H1 (cell line): ENCODE measurements at regions not wholly inside any gene's neighbourhood (a gene's known extent, or its start where the extent isn't known, plus 50 kb on each side); places are given as distances from the start of the nearest gene placed in this dataset.

Source experiments
- CTCF ChIA-PET: fragments of 300-600 bp; sonication (Branson Sonifier 250); formaldehyde crosslinking; loops from one replicate; lab custom pipeline; 2021; ENCODE audit not compliant: partially characterized antibody; lab: Charles Lee
- POLR2A ChIA-PET: fragments of 300-600 bp; sonication (Branson Sonifier 250); formaldehyde crosslinking; loops from one replicate; lab custom pipeline; 2021; ENCODE audit warnings: inconsistent platforms; ENCODE audit not compliant: partially characterized antibody; lab: Charles Lee
- DNase-seq, 2 experiments: peaks; one replicate each; pipeline versions ENCODE4 v3.0.0 to v3.0.0-alpha.2; 2010 to 2022; ENCODE audit warnings: low spot score in 2 of 2, low read depth in 1 of 2, mixed read lengths in 1 of 2
- FAIRE-seq: peaks from 2 replicates; lab custom pipeline; 2011; peaks lifted over from hg19 to GRCh38; lab: Jason Lieb, UNC
- H2AFZ ChIP-seq: 2 replicates; pipeline ENCODE4 v1.8.1; 2012; ENCODE audit warnings: low read length, inconsistent platforms
- H2AK5ac ChIP-seq: 2 replicates; pipeline ENCODE4 v1.6.1; 2013; ENCODE audit warnings: low read depth, low read length
- H2BK120ac ChIP-seq: replicated peaks from 2 replicates; pipeline ENCODE3; 2013; ENCODE audit warnings: low read depth, low read length, inconsistent platforms
- H2BK12ac ChIP-seq: 2 replicates; pipeline ENCODE4 v1.6.1; 2013; ENCODE audit warnings: low read depth, low read length
- H2BK15ac ChIP-seq: 2 replicates; pipeline ENCODE4 v1.6.1; 2013; ENCODE audit warnings: low read length
- H2BK20ac ChIP-seq: 2 replicates; pipeline ENCODE4 v1.6.1; 2013; ENCODE audit warnings: low read length
- H2BK5ac ChIP-seq: 2 replicates; pipeline ENCODE4 v1.6.1; 2013; ENCODE audit warnings: low read depth, low read length
- H3K14ac ChIP-seq: 2 replicates; pipeline ENCODE4 v1.6.1; 2013; ENCODE audit warnings: inconsistent platforms; ENCODE audit not compliant: insufficient read length
- H3K18ac ChIP-seq: 2 replicates; pipeline ENCODE4 v1.6.1; 2013; ENCODE audit warnings: low read length; ENCODE audit errors: extremely low read depth
- H3K23ac ChIP-seq: 2 replicates; pipeline ENCODE4 v1.6.1; 2013; ENCODE audit warnings: inconsistent platforms; ENCODE audit not compliant: insufficient read length
- H3K23me2 ChIP-seq: 2 replicates; pipeline ENCODE4 v1.6.1; 2013; ENCODE audit warnings: low read depth, low read length
- H3K27ac ChIP-seq: 2 replicates; pipeline ENCODE4 v1.6.1; 2011; ENCODE audit warnings: low read depth, low read length, inconsistent platforms
- H3K27me3 ChIP-seq, 4 experiments: replicated peaks in 1 of 4; 1 replicate in 1 of 4; 2 replicates in 3 of 4; pipeline versions ENCODE4 v1.6.1 to v1.8.1; 2011 to 2013; ENCODE audit warnings: low read length in 3 of 4, mild to moderate bottlenecking in 3 of 4, inconsistent platforms in 2 of 4, mixed read lengths in 2 of 4, moderate library complexity in 1 of 4; ENCODE audit not compliant: control insufficient read depth in 3 of 4, insufficient read depth in 3 of 4; ENCODE audit errors: extremely low read depth in 1 of 4
- H3K36me3 ChIP-seq, 4 experiments: 2 replicates each; pipeline versions ENCODE4 v1.6.1 to v1.8.1; 2011 to 2013; ENCODE audit warnings: mild to moderate bottlenecking in 4 of 4, low read length in 3 of 4, moderate library complexity in 2 of 4, control low read depth in 1 of 4, inconsistent platforms in 1 of 4; ENCODE audit not compliant: insufficient read depth in 4 of 4, control insufficient read depth in 2 of 4
- H3K4ac ChIP-seq: replicated peaks from 2 replicates; pipeline ENCODE3; 2013; ENCODE audit warnings: low read length, low read depth, mixed read lengths, inconsistent platforms; ENCODE audit not compliant: insufficient read length
- H3K4me1 ChIP-seq, 4 experiments: replicated peaks in 1 of 4; 1 replicate in 1 of 4; 2 replicates in 3 of 4; pipeline versions ENCODE4 v1.6.1 to v1.8.1; 2011 to 2013; ENCODE audit warnings: low read length in 3 of 4, inconsistent platforms in 2 of 4, mixed read lengths in 1 of 4; ENCODE audit not compliant: insufficient read depth in 4 of 4, control insufficient read depth in 3 of 4
- H3K4me2 ChIP-seq, 2 experiments: 2 replicates each; pipeline versions ENCODE4 v1.6.1 to v1.8.1; 2011 to 2013; ENCODE audit warnings: low read depth in 2 of 2, low read length in 2 of 2, control low read depth in 1 of 2, inconsistent platforms in 1 of 2, mild to moderate bottlenecking in 1 of 2; ENCODE audit not compliant: insufficient read depth in 1 of 2
- H3K4me3 ChIP-seq, 4 experiments: fragments of 200-600, 300-600 bp in 1 of 4; sonication (generic), shearing (Covaris generic), sonication (Bioruptor Twin) in 1 of 4; 2 replicates each; pipeline versions ENCODE4 v1.5.1 to v1.8.1; 2011 to 2016; ENCODE audit warnings: low read length in 4 of 4, low read depth in 3 of 4, control low read depth in 2 of 4, inconsistent platforms in 2 of 4, mild to moderate bottlenecking in 2 of 4, mixed read lengths in 1 of 4, moderate library complexity in 1 of 4; ENCODE audit not compliant: insufficient read depth in 2 of 4; ENCODE audit errors: extremely low read depth in 1 of 4
- H3K56ac ChIP-seq: replicated peaks from 2 replicates; pipeline ENCODE3; 2013; ENCODE audit warnings: low read depth, mild to moderate bottlenecking, mixed read lengths, low read length, inconsistent platforms; ENCODE audit not compliant: insufficient read length
- H3K79me1 ChIP-seq: 2 replicates; pipeline ENCODE4 v1.6.1; 2013; ENCODE audit warnings: low read depth, low read length, control low read depth
- H3K79me2 ChIP-seq, 2 experiments: 2 replicates each; pipeline versions ENCODE4 v1.6.1 to v1.8.1; 2012 to 2013; ENCODE audit warnings: low read length in 2 of 2, mild to moderate bottlenecking in 2 of 2, inconsistent platforms in 1 of 2; ENCODE audit not compliant: insufficient read depth in 2 of 2, control insufficient read depth in 1 of 2
- H3K9ac ChIP-seq, 4 experiments: replicated peaks in 1 of 4; 1 replicate in 1 of 4; 2 replicates in 3 of 4; pipeline versions ENCODE4 v1.6.1 to v1.8.1; 2011 to 2013; ENCODE audit warnings: low read depth in 3 of 4, low read length in 3 of 4, control low read depth in 2 of 4, mild to moderate bottlenecking in 2 of 4, moderate library complexity in 2 of 4, inconsistent platforms in 1 of 4; ENCODE audit errors: extremely low read depth in 1 of 4
- H3K9me3 ChIP-seq, 2 experiments: 2 replicates each; pipeline versions ENCODE4 v1.6.1 to v1.8.1; 2012 to 2013; ENCODE audit warnings: mild to moderate bottlenecking in 2 of 2, moderate library complexity in 2 of 2, control low read depth in 1 of 2, inconsistent platforms in 1 of 2, low read depth in 1 of 2, low read length in 1 of 2, mixed read lengths in 1 of 2; ENCODE audit not compliant: insufficient read depth in 2 of 2
- H4K20me1 ChIP-seq, 2 experiments: replicated peaks in 1 of 2; 2 replicates each; pipeline versions ENCODE3 to v1.8.1; 2011 to 2013; ENCODE audit warnings: inconsistent platforms in 2 of 2, low read length in 2 of 2, mild to moderate bottlenecking in 1 of 2; ENCODE audit not compliant: insufficient read depth in 2 of 2, control insufficient read depth in 1 of 2
- H4K5ac ChIP-seq: 2 replicates; pipeline ENCODE4 v1.6.1; 2013; ENCODE audit warnings: low read length, low read depth, mixed read lengths, inconsistent platforms; ENCODE audit not compliant: insufficient read length
- H4K8ac ChIP-seq: 2 replicates; pipeline ENCODE4 v1.8.0; 2013; ENCODE audit warnings: mild to moderate bottlenecking, moderate library complexity, low read length, inconsistent platforms; ENCODE audit not compliant: insufficient read depth; ENCODE audit errors: extremely low read depth
- H4K91ac ChIP-seq: replicated peaks from 2 replicates; pipeline ENCODE3; 2013; ENCODE audit warnings: low read length, mixed read lengths, inconsistent platforms; ENCODE audit not compliant: insufficient read length
- ATF3 ChIP-seq: IDR thresholded peaks from 2 replicates; pipeline ENCODE4 v1.6.1; 2011; ENCODE audit warnings: low read depth, mild to moderate bottlenecking, low read length; ENCODE audit not compliant: insufficient read depth
- BCL11A ChIP-seq, 2 experiments: IDR thresholded peaks; one replicate each; pipeline ENCODE4 v1.6.1; 2011; ENCODE audit warnings: low read depth in 2 of 2, low read length in 2 of 2, mild to moderate bottlenecking in 2 of 2
- BRCA1 ChIP-seq: IDR thresholded peaks from 2 replicates; pipeline ENCODE4 v1.6.1; 2012; ENCODE audit warnings: low read depth, low read length, improper control_type of control experiment
- CHD1 ChIP-seq: IDR thresholded peaks from 2 replicates; pipeline ENCODE4 v1.6.1; 2012; ENCODE audit warnings: low read depth, low read length, improper control_type of control experiment
- CTBP2 ChIP-seq: IDR thresholded peaks from 2 replicates; pipeline ENCODE4 v1.7.0; 2011; ENCODE audit warnings: borderline replicate concordance, mild to moderate bottlenecking, moderate library complexity, mixed read lengths, low read length; ENCODE audit not compliant: insufficient read depth, insufficient read length
- EP300 ChIP-seq, 2 experiments: IDR thresholded peaks; 1 replicate in 1 of 2; 2 replicates in 1 of 2; pipeline ENCODE4 v1.6.1; 2011 to 2012; ENCODE audit warnings: low read depth in 2 of 2, low read length in 2 of 2, mild to moderate bottlenecking in 2 of 2, borderline replicate concordance in 1 of 2, inconsistent platforms in 1 of 2, moderate library complexity in 1 of 2
- HDAC6 ChIP-seq: IDR thresholded peaks from one replicate; pipeline ENCODE4 v1.7.1; 2012; ENCODE audit warnings: low read depth, mild to moderate bottlenecking, inconsistent platforms, low read length, moderate library complexity
- KDM1A ChIP-seq: fragments of 200-600, 300-600 bp; sonication (generic); IDR thresholded peaks from 2 replicates; pipeline ENCODE4 v1.7.1; 2016; ENCODE audit warnings: mild to moderate bottlenecking, low read length, borderline replicate concordance
- RBBP5 ChIP-seq: IDR thresholded peaks from 2 replicates; pipeline ENCODE4 v1.7.1; 2012; ENCODE audit warnings: low read depth, mild to moderate bottlenecking, inconsistent platforms, low read length, moderate library complexity, borderline replicate concordance
- RFX5 ChIP-seq: IDR thresholded peaks from 2 replicates; pipeline ENCODE4 v1.6.1; 2011; ENCODE audit warnings: low read depth, low read length, improper control_type of control experiment, borderline replicate concordance
- SAP30 ChIP-seq: fragments of 300-600 bp; sonication (generic); IDR thresholded peaks from 2 replicates; pipeline ENCODE4 v1.7.1; 2012; ENCODE audit warnings: low read length, moderate library complexity, mild to moderate bottlenecking, inconsistent platforms; ENCODE audit not compliant: insufficient read depth, insufficient replicate concordance
- SP2 ChIP-seq: IDR thresholded peaks from 2 replicates; pipeline ENCODE4 v1.6.1; 2012; ENCODE audit warnings: mild to moderate bottlenecking, low read length, inconsistent platforms
- TEAD4 ChIP-seq: IDR thresholded peaks from 2 replicates; pipeline ENCODE4 v1.6.1; 2012; ENCODE audit warnings: low read depth, low read length, inconsistent platforms, mixed read lengths
- WGBS, 2 experiments: shearing (Covaris generic) in 1 of 2; methylation state at CpG; one replicate each; pipeline versions ENCODE4 v1.1.6 to v1.1.7; 2013 to 2015; ENCODE audit warnings: low lambda C conversion rate in 2 of 2, mixed read lengths in 2 of 2, inconsistent platforms in 1 of 2, low coverage in 1 of 2, missing lambda C conversion rate in 1 of 2; ENCODE audit not compliant: insufficient replicate concordance in 2 of 2, insufficient coverage in 1 of 2, insufficient read length in 1 of 2; ENCODE audit errors: extremely low coverage in 1 of 2, missing lambda C conversion rate in 1 of 2; 5-methylcytosine and 5-hydroxymethylcytosine counted together

- no peaks in the 10 kb centered on the region; a peak in 1 of 7 replicates for H3K27me3 ChIP-seq
- H3K79me2 ChIP-seq = no peaks in the 10 kb centered on the region
- H3K9ac ChIP-seq = no peak overlapping the region
- no peaks in the 10 kb centered on the region for H3K23me2 ChIP-seq
- no peak overlapping the region for H3K23ac ChIP-seq
- DNase-seq (no peak), FAIRE-seq (no peak)
- no peak overlapping the region for H3K4me2 ChIP-seq
- no peak overlapping the region for H3K27ac ChIP-seq
- H3K4ac ChIP-seq = no peak overlapping the region
- no peak overlapping the region for H2BK120ac ChIP-seq
- H4K91ac ChIP-seq = no peak overlapping the region
- no peaks in the 10 kb centered on the region for H3K79me1 ChIP-seq
- H4K20me1 ChIP-seq = no peaks in the 10 kb centered on the region
- peaks cover 0 to 10% (median 7%) of the 10 kb centered on the region in 4 experiments; a peak in 6 of 7 replicates for H3K4me1 ChIP-seq
- H3K9me3 ChIP-seq = no peaks in the 10 kb centered on the region; a peak in 1 of 4 replicates
- H3K56ac ChIP-seq = no peak overlapping the region
- ChIA-PET CTCF (interaction anchor here (4.3 kb wide), 1 partner anchor 10 kb away, joined by 20 read pairs; no protein-coding TSS in a partner anchor), POLR2A (no interaction called here)
- H2BK12ac ChIP-seq = peak overlapping the region; percentile 43; the same call in 1 of the 2 replicates
- no peak overlapping the region for H3K18ac ChIP-seq
- no peak overlapping the region for H2AFZ ChIP-seq
- H2BK15ac ChIP-seq = no peak overlapping the region
- H3K14ac ChIP-seq = no peak overlapping the region
- no peak overlapping the region for H4K5ac ChIP-seq
- H4K8ac ChIP-seq = no peak overlapping the region
- no peak overlapping the region for H2BK20ac ChIP-seq
- 89% methylated on average over 7 of the region's 7 CpGs; no CpG with 5 or more reads in 1 of the 2 experiments for WGBS, 2 experiments
- H2AK5ac ChIP-seq = no peak overlapping the region
- H3K4me3 ChIP-seq = no peak overlapping the region
- no peak overlapping the region for H2BK5ac ChIP-seq
- no peaks in the 10 kb centered on the region for H3K36me3 ChIP-seq
- no peak for TF ChIP-seq CHD1
- no peak for TF ChIP-seq SAP30
- TF ChIP-seq SP2 = no peak
- no peak for TF ChIP-seq EP300 (IDR thresholded peaks at IDR 0.05; ENCODE audit: borderline replicate concordance in 1 of 2, low read depth in 2 of 2, low read length in 2 of 2)
- TF ChIP-seq RFX5 = no peak
- TF ChIP-seq KDM1A = no peak
- no peak for TF ChIP-seq CTBP2
- TF ChIP-seq RBBP5 = no peak
- TF ChIP-seq HDAC6 = no peak
- TF ChIP-seq BRCA1 = no peak
- TF ChIP-seq TEAD4 = no peak
- no peak for TF ChIP-seq BCL11A (IDR thresholded peaks at IDR 0.05; ENCODE audit: low read depth in 2 of 2, low read length in 2 of 2)
- no peak for TF ChIP-seq ATF3
These were observed 70.4 kb upstream of the GATA2 start for GRCh38 chr3:128563439-128563838.
